HFF-Myc (cell line): ENCODE measurements at regions not wholly inside any gene's neighbourhood (a gene's known extent, or its start where the extent isn't known, plus 50 kb on each side); places are given as distances from the start of the nearest gene placed in this dataset.

Experiments
- DNase-seq: peaks from one replicate; pipeline ENCODE4 v3.0.0-alpha.2; 2011; ENCODE audit warnings: low read depth; ENCODE audit errors: extremely low read depth
- H3K4me3 ChIP-seq: replicated peaks from 2 replicates; pipeline ENCODE4 v1.5.1; 2011; ENCODE audit warnings: low read depth, mild to moderate bottlenecking, control low read depth, low read length
- CTCF ChIP-seq: IDR thresholded peaks from 2 replicates; pipeline ENCODE4 v1.5.1; 2012; ENCODE audit warnings: mild to moderate bottlenecking, low read depth, low read length, control low read depth; ENCODE audit errors: missing control alignments

GRCh38 chr1:30034627-30035521 is 688.5 kb downstream of the MATN1 start:
- H3K4me3 ChIP-seq = no peak overlapping the region
- no peak for DNase-seq
- no peak for TF ChIP-seq CTCF

- no peak for TF ChIP-seq CTCF
- H3K4me3 ChIP-seq = no peak overlapping the region
- DNase-seq = no peak
Observed at GRCh38 chr1:30034105-30034626, 689.2 kb downstream of the MATN1 start.

- no peak for TF ChIP-seq CTCF
- no peak overlapping the region for H3K4me3 ChIP-seq
- DNase-seq = no peak
Observed at GRCh38 chr1:30033256-30034104, 689.9 kb downstream of the MATN1 start.

- DNase-seq = no peak
- no peak for TF ChIP-seq CTCF
- no peak overlapping the region for H3K4me3 ChIP-seq
Observed at GRCh38 chr1:30032302-30032701, 691.1 kb downstream of the MATN1 start.

GRCh38 chr1:30029677-30030076 is 693.7 kb downstream of the MATN1 start:
- H3K4me3 ChIP-seq = no peak overlapping the region
- TF ChIP-seq CTCF = no peak
- DNase-seq = no peak

- no peak for DNase-seq
- H3K4me3 ChIP-seq = no peak overlapping the region
- no peak for TF ChIP-seq CTCF
Observed at GRCh38 chr1:30028939-30029338, 694.4 kb downstream of the MATN1 start.
